ENCODE measurements at regions not wholly inside any gene's neighbourhood (a gene's known extent, or its start where the extent isn't known, plus 50 kb on each side); places are given as distances from the start of the nearest gene placed in this dataset.
"Not testable (repeated sequence)": the region's sequence is repeated elsewhere in the genome, so short reads cannot be mapped to it uniquely, and the experiment has no call there.

GRCh38 chr13:63731896-63732295, 2316.2 kb upstream of the PCDH20 start:
- Histone ChIP-seq H3K27me3 (ENCODE audit: control insufficient read depth, insufficient read depth, low read length) (no peaks in the 10 kb centered on the region), H3K4me3 (ENCODE audit: low read depth, low read length) (no peak overlapping the region), H3K36me3 (ENCODE audit: control insufficient read depth, insufficient read depth, low read length) (no peaks in the 10 kb centered on the region)
- DNase-seq (ENCODE audit: low read depth) (no peak), FAIRE-seq (no peak)
- no peak for TF ChIP-seq CTCF (IDR thresholded peaks at IDR 0.05; ENCODE audit: insufficient read depth, low read length, severe bottlenecking)

GRCh38 chr13:63712159-63712558, 2296.5 kb upstream of the PCDH20 start:
- FAIRE-seq: not testable (repeated sequence)

GRCh38 chr13:63706751-63707150, 2291.1 kb upstream of the PCDH20 start:
- no peak for TF ChIP-seq CTCF (IDR thresholded peaks at IDR 0.05; ENCODE audit: insufficient read depth, low read length, severe bottlenecking)
- H3K36me3 ChIP-seq (ENCODE audit: control insufficient read depth, insufficient read depth, low read length): no peaks in the 10 kb centered on the region
- H3K4me3 ChIP-seq (ENCODE audit: low read depth, low read length): no peak overlapping the region
- FAIRE-seq (no peak), DNase-seq (ENCODE audit: low read depth) (no peak)
- H3K27me3 ChIP-seq (ENCODE audit: control insufficient read depth, insufficient read depth, low read length): no peaks in the 10 kb centered on the region

More at GRCh38 chr13:63712159-63712558, 2296.5 kb upstream of the PCDH20 start:
- DNase-seq (ENCODE audit: low read depth); H3K4me3 ChIP-seq (ENCODE audit: low read depth, low read length); H3K27me3 ChIP-seq (ENCODE audit: control insufficient read depth, insufficient read depth, low read length); H3K36me3 ChIP-seq (ENCODE audit: control insufficient read depth, insufficient read depth, low read length): not testable (repeated sequence)

- no peaks in the 10 kb centered on the region for H3K36me3 ChIP-seq (ENCODE audit: control insufficient read depth, insufficient read depth, low read length)
- no peak for FAIRE-seq
- no peak overlapping the region for H3K4me3 ChIP-seq (ENCODE audit: low read depth, low read length)
- H3K27me3 ChIP-seq (ENCODE audit: control insufficient read depth, insufficient read depth, low read length): no peaks in the 10 kb centered on the region
- TF ChIP-seq CTCF (IDR thresholded peaks at IDR 0.05; ENCODE audit: insufficient read depth, low read length, severe bottlenecking): no peak
- no peak for DNase-seq (ENCODE audit: low read depth)
Measured at GRCh38 chr13:63704521-63704920, 2288.9 kb upstream of the PCDH20 start.

- H3K27me3 ChIP-seq (ENCODE audit: control insufficient read depth, insufficient read depth, low read length): no peaks in the 10 kb centered on the region
- FAIRE-seq: no peak
- no peak for TF ChIP-seq CTCF (IDR thresholded peaks at IDR 0.05; ENCODE audit: insufficient read depth, low read length, severe bottlenecking)
- no peak for DNase-seq (ENCODE audit: low read depth)
- H3K4me3 ChIP-seq (ENCODE audit: low read depth, low read length): no peak overlapping the region
- H3K36me3 ChIP-seq (ENCODE audit: control insufficient read depth, insufficient read depth, low read length): no peaks in the 10 kb centered on the region
Measured at GRCh38 chr13:63700350-63700749, 2284.7 kb upstream of the PCDH20 start.

GRCh38 chr13:63699948-63700347, 2284.3 kb upstream of the PCDH20 start:
- Histone ChIP-seq H3K4me3 (ENCODE audit: low read depth, low read length) (no peak overlapping the region), H3K27me3 (ENCODE audit: control insufficient read depth, insufficient read depth, low read length) (no peaks in the 10 kb centered on the region), H3K36me3 (ENCODE audit: control insufficient read depth, insufficient read depth, low read length) (no peaks in the 10 kb centered on the region)
- TF ChIP-seq CTCF (IDR thresholded peaks at IDR 0.05; ENCODE audit: insufficient read depth, low read length, severe bottlenecking): no peak
- no peak for FAIRE-seq
- DNase-seq (ENCODE audit: low read depth): no peak
